ENCODE measurements at regions not wholly inside any gene's neighbourhood (a gene's known extent, or its start where the extent isn't known, plus 50 kb on each side); places are given as distances from the start of the nearest gene placed in this dataset.

GRCh38 chr3:72388644-72389043 lies 459.6 kb downstream of the SHQ1 start:
- TF ChIP-seq CTCF (IDR thresholded peaks at IDR 0.05) (no peak), POLR2A (IDR thresholded peaks at IDR 0.05) (no peak)
